ENCODE measurements at regions not wholly inside any gene's neighbourhood (a gene's known extent, or its start where the extent isn't known, plus 50 kb on each side); places are given as distances from the start of the nearest gene placed in this dataset.

DNA sequence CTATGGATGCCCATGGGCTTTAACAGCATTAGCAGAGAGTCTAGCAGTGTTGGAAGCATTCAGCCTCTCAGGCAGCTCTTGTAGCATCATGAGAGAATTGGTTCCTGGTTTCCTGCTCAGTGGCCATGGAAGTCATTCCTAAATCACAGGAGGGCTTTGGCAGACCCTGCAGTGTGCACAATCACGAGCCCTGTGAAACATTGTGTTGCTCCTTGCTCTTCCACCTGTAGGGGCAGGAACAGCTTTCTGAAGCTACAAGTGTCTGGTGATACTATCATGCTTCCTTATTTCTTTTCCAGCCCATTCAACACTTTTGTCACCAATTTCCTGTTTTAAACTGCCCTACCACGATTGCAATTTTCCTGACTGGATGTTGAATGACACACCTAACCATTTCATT lies 402.2 kb upstream of the USP15 start:
- Histone ChIP-seq H3K27ac (ENCODE audit: insufficient read depth, low read length) (no peak overlapping the region), H3K27me3 (ENCODE audit: control insufficient read depth, insufficient read depth, low read length) (no peaks in the 10 kb centered on the region), H3K4me2 (ENCODE audit: extremely low read depth, insufficient read depth, low read length) (no peak overlapping the region), H4K20me1 (ENCODE audit: control insufficient read depth, extremely low read depth, insufficient read depth, low read length) (no peaks in the 10 kb centered on the region), H3K36me3 (ENCODE audit: control insufficient read depth, insufficient read depth, low read length) (no peaks in the 10 kb centered on the region), H3K9me3 (ENCODE audit: control insufficient read depth, insufficient read depth, low read depth, low read length) (no peaks in the 10 kb centered on the region), H3K4me1 (ENCODE audit: control insufficient read depth, extremely low read depth, insufficient read depth, low read length) (no peaks in the 10 kb centered on the region), H3K4me3 (replicated peaks in 1 of 4; ENCODE audit: control extremely low read depth in 1 of 4, insufficient read depth in 1 of 4, low read depth in 3 of 4, low read length in 4 of 4) (no peak overlapping the region), H2AFZ (ENCODE audit: low read length) (no peak overlapping the region), H3K9ac (ENCODE audit: insufficient read depth, low read length) (no peak overlapping the region), H3K79me2 (ENCODE audit: control insufficient read depth, insufficient read depth, low read length) (no peaks in the 10 kb centered on the region)
- no peak for DNase-seq (ENCODE audit: low read depth in 2 of 2)
- TF ChIP-seq EZH2 (IDR thresholded peaks at IDR 0.05; ENCODE audit: low read length, missing control alignments), result no peak
- TF ChIP-seq, protein P1, sequence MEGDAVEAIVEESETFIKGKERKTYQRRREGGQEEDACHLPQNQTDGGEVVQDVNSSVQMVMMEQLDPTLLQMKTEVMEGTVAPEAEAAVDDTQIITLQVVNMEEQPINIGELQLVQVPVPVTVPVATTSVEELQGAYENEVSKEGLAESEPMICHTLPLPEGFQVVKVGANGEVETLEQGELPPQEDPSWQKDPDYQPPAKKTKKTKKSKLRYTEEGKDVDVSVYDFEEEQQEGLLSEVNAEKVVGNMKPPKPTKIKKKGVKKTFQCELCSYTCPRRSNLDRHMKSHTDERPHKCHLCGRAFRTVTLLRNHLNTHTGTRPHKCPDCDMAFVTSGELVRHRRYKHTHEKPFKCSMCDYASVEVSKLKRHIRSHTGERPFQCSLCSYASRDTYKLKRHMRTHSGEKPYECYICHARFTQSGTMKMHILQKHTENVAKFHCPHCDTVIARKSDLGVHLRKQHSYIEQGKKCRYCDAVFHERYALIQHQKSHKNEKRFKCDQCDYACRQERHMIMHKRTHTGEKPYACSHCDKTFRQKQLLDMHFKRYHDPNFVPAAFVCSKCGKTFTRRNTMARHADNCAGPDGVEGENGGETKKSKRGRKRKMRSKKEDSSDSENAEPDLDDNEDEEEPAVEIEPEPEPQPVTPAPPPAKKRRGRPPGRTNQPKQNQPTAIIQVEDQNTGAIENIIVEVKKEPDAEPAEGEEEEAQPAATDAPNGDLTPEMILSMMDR (conservative IDR thresholded peaks at IDR 0.05 in 1 of 2, IDR thresholded peaks at IDR 0.05 in 1 of 2; ENCODE audit: low read depth in 1 of 2, low read length in 2 of 2), result no peak

DNA sequence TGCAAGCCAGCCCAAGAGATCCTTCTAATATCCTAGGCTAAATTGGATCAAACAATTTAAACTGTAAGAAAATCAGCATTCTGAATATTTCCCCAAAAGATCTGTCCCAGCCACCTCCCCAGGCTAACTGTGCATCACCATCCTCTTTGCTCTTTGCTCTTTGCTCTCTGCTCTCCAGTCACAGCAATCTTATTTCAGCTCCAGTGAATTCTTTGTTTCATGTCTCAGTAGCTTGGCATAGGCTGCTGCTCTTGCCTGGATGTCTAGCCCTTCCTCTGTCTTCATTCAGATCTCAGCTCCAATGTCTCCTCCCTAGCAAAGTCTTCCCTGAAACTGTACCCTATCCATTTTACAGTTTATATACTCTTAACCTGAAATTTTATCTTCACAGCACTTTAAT lies 399.8 kb upstream of the USP15 start:
- H3K27ac ChIP-seq (ENCODE audit: insufficient read depth, low read length), result no peak overlapping the region
- no peak overlapping the region for H2AFZ ChIP-seq (ENCODE audit: low read length)
- H3K4me2 ChIP-seq (ENCODE audit: extremely low read depth, insufficient read depth, low read length), result no peak overlapping the region
- no peaks in the 10 kb centered on the region for H4K20me1 ChIP-seq (ENCODE audit: control insufficient read depth, extremely low read depth, insufficient read depth, low read length)
- H3K9me3 ChIP-seq (ENCODE audit: control insufficient read depth, insufficient read depth, low read depth, low read length), result no peaks in the 10 kb centered on the region
- H3K27me3 ChIP-seq (ENCODE audit: control insufficient read depth, insufficient read depth, low read length), result no peaks in the 10 kb centered on the region
- no peak for TF ChIP-seq EZH2 (IDR thresholded peaks at IDR 0.05; ENCODE audit: low read length, missing control alignments)
- TF ChIP-seq, protein P1 (conservative IDR thresholded peaks at IDR 0.05 in 1 of 2, IDR thresholded peaks at IDR 0.05 in 1 of 2; ENCODE audit: low read depth in 1 of 2, low read length in 2 of 2), result no peak
- H3K9ac ChIP-seq (ENCODE audit: insufficient read depth, low read length), result no peak overlapping the region
- H3K36me3 ChIP-seq (ENCODE audit: control insufficient read depth, insufficient read depth, low read length), result no peaks in the 10 kb centered on the region
- H3K4me3 ChIP-seq (replicated peaks in 1 of 4; ENCODE audit: control extremely low read depth in 1 of 4, insufficient read depth in 1 of 4, low read depth in 3 of 4, low read length in 4 of 4), result no peak overlapping the region
- no peak for DNase-seq (ENCODE audit: low read depth in 2 of 2)
- no peaks in the 10 kb centered on the region for H3K79me2 ChIP-seq (ENCODE audit: control insufficient read depth, insufficient read depth, low read length)
- no peaks in the 10 kb centered on the region for H3K4me1 ChIP-seq (ENCODE audit: control insufficient read depth, extremely low read depth, insufficient read depth, low read length)

DNA sequence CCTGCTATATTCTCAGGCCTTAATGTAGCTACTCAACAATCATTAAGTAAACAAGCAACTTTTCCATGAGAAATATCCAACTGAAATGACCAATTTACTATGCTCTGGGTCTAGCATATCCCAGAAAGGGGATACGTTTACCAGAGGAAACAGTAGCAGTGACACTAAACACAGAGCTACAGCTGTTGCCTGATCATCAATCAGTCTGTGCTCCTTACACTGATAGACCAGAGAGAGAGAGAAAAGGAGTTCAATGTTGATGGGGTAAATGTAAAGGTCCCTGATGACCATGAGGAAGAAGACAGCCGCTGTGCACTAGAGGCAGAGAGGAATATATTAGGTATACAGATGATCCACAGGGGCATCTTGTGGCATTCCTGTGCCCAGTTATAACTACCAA lies 397.2 kb upstream of the USP15 start:
- H3K27me3 ChIP-seq (ENCODE audit: control insufficient read depth, insufficient read depth, low read length), result no peaks in the 10 kb centered on the region
- no peak overlapping the region for H3K4me3 ChIP-seq (replicated peaks in 1 of 4; ENCODE audit: control extremely low read depth in 1 of 4, insufficient read depth in 1 of 4, low read depth in 3 of 4, low read length in 4 of 4)
- H2AFZ ChIP-seq (ENCODE audit: low read length), result no peak overlapping the region
- no peak overlapping the region for H3K9ac ChIP-seq (ENCODE audit: insufficient read depth, low read length)
- no peaks in the 10 kb centered on the region for H3K36me3 ChIP-seq (ENCODE audit: control insufficient read depth, insufficient read depth, low read length)
- H3K4me1 ChIP-seq (ENCODE audit: control insufficient read depth, extremely low read depth, insufficient read depth, low read length), result no peaks in the 10 kb centered on the region
- H4K20me1 ChIP-seq (ENCODE audit: control insufficient read depth, extremely low read depth, insufficient read depth, low read length), result no peaks in the 10 kb centered on the region
- no peak for DNase-seq (ENCODE audit: low read depth in 2 of 2)
- no peaks in the 10 kb centered on the region for H3K9me3 ChIP-seq (ENCODE audit: control insufficient read depth, insufficient read depth, low read depth, low read length)
- H3K79me2 ChIP-seq (ENCODE audit: control insufficient read depth, insufficient read depth, low read length), result no peaks in the 10 kb centered on the region
- TF ChIP-seq, protein P1 (conservative IDR thresholded peaks at IDR 0.05 in 1 of 2, IDR thresholded peaks at IDR 0.05 in 1 of 2; ENCODE audit: low read depth in 1 of 2, low read length in 2 of 2), result no peak
- no peak for TF ChIP-seq EZH2 (IDR thresholded peaks at IDR 0.05; ENCODE audit: low read length, missing control alignments)
- no peak overlapping the region for H3K4me2 ChIP-seq (ENCODE audit: extremely low read depth, insufficient read depth, low read length)
- no peak overlapping the region for H3K27ac ChIP-seq (ENCODE audit: insufficient read depth, low read length)

Data from fibroblast of lung (primary cell).